SK-N-MC (cell line): ENCODE measurements at regions not wholly inside any gene's neighbourhood (a gene's known extent, or its start where the extent isn't known, plus 50 kb on each side); places are given as distances from the start of the nearest gene placed in this dataset.
"Not testable (repeated sequence)": the region's sequence is repeated elsewhere in the genome, so short reads cannot be mapped to it uniquely, and the experiment has no call there.

Experiments
- EZH2 ChIP-seq: fragments of 200-600 bp; sonication (generic); IDR thresholded peaks from one replicate; pipeline ENCODE4 v1.6.1; 2017; ENCODE audit warnings: antibody characterized with exemption
- POLR2AphosphoS5 ChIP-seq: IDR thresholded peaks from 2 replicates; pipeline ENCODE4 v1.6.1; 2012; ENCODE audit warnings: mild to moderate bottlenecking, low read depth, low read length, borderline replicate concordance

DNA sequence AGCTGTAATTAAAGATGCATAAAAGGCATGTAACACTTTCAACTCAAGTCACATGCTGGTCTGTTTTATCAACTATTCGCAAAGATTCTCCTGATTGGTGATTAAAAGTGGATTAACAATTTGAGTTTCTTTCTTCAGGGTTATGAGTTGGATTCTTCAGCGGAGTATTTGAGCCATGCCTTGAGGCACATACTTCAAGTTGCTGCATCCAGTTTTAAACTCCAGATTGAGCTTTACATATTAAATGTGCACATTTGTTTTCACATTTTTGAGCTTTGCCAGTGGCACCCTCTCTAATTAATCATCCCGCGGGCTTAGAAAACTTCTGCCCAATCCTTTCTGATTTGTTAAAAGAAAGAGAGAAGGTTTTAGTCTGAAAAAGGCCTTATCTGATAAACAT is 654.5 kb downstream of the PRIM2 start:
- not testable (repeated sequence) for TF ChIP-seq POLR2AphosphoS5, EZH2
